Midbrain (tissue), 1 donor: ENCODE measurements at regions not wholly inside any gene's neighbourhood (a gene's known extent, or its start where the extent isn't known, plus 50 kb on each side); places are given as distances from the start of the nearest gene placed in this dataset.
A peak's percentile ranks its signal among the peaks of the same experiment; 100 is the strongest.

ENCODE experiments used
- DNase-seq: peaks from one replicate; lab custom pipeline; 2025; lab: John Stamatoyannopoulos, UW

DNA sequence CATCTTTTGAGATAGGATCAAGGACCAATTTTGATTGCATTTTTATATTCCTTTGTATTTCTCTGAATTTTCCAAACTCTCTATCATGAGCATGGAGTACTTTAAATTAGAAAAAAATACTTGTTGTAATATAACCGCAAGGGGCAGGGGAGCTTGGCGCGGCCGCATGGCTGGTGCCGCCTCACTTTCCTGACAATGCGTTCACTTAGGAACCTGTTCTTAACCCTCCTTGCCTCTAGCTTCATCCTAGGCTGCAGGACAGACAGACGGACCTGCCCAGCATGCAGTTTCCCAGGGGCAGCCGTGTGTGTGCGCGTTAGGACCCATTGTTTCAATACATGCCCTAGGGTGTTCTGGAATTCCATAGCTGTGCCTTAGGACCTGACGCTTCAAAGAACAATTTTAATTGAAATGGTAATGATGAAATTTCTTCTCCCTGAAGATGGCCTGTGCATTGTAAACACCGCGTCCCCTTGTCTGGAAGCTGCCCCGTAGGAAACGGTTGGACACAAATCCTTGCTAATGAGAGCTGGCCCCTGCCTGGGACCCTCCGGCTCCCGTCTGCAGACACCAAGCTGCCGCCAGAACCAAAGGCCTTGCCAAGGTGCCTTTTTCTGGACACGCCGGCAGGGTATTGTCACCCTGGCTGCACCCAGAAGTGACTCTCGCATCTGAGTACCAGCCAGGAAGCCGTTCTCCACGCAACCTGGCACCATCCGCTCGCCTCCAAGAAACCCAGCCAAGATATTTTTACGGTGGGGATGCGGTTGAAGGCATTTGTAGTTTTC, 466.4 kb downstream of the NPHP4 start:
- no peak for DNase-seq

DNA sequence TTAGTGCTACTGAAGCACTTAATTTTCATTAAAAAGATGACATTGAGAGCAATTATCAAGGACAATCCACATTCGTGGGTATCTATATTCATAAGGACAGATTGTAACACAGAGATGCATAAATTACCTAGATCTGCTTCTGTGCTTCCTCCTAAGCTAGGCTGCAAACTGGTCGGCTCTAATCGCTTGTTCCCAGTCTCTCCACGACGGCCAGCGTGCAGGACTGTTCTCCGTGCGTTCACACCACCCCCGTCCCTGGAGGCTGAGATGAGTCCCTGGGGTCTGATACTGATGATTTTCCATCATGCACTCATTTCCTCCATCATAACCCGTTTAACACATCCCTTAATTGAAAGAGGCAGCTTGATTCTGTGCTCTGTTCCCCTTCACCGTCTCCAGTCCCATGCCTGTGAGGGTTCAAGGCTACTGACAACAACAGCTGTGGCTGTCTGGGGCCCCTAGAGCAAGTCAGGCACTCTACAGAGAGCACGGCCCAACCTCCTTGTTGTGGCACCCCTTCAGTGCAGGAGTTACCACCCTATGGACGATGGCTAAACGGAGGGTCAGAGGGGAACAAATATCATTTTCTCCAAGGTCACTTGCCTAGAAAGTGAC, 469.6 kb downstream of the NPHP4 start:
- no peak for DNase-seq

DNA sequence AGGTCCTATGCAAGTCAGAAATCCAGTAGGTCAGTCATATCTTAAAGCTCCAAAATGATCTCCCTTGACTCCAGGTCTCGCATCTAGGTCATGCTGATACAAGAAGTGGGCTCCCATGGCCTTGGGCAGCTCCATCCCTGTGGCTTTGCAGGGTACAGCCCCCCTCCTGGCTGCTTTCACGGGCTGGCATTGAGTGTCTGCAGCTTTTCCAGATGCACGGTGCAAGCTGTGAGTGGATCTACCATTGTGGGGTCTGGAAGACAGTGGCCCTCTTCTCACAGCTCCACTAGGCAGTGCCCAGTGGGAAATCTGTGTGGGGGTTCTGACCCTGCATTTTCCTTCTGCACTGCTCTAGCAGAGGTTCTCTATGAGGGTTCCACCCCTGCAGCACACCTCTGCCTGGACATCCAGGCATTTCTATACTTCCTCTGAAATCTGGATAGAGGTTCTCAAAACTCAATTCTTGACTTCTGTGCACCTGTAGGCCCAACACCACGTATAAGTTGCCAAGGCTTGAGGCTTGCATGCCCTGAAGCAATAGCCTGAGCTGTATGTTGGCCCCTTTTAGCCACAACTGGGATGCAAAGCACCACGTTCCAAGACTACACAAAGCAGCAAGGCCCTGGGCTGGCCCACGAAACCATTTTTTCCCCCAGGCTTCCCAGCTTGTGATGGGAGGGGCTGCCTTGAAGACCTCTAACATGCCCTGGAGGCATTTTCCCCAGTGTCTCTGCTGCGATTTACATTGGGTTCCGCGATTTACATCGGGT, 472.7 kb downstream of the NPHP4 start:
- no peak for DNase-seq

DNA sequence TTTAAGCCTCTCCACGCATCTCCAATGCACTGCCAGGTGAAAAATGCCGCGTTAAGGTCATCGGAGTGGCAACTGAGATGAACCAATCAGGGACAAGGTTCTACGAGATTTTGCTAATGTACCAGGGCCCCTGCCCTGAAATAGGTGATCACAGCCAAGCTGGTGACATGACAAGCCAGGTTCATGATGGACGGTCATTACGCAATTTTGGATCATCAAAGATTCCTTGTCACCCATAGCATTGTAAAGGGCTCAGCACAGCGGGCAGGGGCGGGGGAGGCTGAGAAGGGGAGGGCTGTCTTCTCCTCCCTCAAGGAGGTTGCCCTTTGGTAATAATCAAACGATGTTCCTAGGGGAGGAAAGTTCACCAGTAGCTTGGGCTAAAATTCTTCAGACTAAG, 475.5 kb downstream of the NPHP4 start:
- no peak for DNase-seq

DNA sequence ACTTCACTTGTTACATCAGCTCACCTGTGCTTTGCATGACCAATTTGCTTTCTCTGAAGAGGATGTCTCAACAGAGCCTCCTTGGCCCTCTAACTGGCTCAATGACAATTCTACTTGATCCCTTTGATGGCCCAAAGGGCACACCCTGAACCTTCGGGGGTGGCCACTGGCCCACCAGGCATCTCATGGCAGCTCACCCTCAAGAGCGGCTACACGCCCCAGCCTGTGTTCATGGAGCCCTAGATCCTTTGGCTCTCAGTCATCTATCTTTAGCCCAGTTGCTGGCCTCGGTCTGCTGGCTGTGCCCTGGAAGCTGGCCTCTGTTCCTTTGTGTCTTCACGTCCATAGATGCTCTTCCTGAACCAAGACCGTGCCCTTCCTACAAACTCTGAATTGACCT, 476.7 kb downstream of the NPHP4 start:
- DNase-seq = no peak

DNA sequence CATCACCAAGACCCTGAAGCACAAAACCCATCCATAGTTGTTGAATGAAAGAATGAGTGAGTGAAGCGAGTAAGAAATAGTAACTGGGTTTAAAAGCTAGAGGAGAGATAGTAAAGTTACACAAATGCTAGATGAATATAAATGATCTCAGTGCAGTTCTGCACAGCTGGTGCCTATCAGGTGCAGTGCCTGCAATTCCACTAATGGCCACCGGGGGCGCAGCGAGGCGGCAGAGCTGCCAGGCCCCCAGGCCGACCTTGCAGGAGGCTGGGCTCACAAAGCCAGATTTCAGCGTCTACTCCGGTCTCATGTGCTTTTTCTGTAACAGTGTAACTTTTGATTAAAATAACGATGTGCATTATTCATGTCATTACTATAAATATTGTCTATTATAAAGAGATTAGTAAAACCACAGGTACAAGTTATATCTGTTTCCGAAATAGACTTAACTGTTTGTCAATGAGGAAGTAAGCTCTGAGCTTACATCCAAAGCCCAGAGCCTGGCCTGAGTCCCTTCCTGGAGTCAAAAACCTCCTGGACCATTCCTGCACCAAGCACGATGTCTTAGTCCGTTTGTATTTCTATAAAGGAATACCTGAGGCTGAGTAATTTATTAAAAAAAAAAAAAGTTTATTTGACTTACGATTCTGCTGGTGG, 477.6 kb downstream of the NPHP4 start:
- peak; percentile 78 for DNase-seq

DNA sequence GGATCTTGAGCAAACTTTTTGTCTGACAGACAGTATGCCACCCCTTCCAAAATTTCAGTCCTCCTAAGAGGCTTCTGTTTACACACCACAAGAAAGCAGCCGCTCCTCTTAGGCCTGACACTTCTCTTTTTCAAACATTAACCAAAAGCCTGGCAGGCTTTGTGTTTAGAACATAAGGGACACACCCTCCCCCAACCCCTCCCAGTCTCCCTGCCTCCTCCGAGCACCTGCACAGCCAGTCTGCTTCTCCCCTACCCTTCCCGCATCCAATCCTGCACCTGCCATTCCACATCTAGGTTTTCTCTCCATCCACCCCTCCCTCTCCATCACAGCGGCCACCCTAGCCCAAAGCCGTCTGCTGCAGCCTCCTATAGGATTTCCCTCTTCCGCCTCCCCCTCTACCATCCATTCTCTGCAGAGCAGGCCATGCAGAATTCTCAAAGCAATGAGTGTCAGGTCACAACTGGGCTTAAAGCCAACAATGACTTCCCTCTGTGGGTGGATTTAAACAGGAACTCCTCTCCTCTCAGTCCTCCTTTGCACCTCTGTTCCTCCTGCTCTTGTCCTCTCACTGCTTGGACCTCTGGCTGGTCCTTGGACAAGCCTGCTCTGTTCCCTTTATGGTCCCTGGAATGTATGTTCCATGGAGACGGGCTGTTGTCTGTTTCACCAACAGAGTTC, 478.2 kb downstream of the NPHP4 start:
- no peak for DNase-seq

DNA sequence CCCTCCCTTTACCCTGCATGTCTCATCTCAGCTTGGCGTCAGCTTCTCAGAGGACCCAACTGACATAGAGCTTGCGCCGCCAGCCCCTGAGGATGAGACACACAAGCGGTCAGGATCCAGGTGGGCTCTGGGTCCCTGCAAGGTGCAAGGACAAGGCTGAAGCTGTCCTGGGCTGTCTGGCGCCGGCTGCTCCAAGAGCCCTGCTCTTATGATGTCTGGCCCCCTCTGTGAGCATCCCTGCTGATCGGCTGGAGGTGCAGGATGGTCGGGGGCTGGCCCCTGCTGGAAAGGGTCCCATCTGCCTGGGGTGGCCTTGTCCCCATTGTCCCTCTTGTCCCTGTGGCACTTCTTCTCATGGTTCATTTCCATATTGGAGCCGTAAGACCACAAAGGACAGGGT, 479.0 kb downstream of the NPHP4 start:
- no peak for DNase-seq

DNA sequence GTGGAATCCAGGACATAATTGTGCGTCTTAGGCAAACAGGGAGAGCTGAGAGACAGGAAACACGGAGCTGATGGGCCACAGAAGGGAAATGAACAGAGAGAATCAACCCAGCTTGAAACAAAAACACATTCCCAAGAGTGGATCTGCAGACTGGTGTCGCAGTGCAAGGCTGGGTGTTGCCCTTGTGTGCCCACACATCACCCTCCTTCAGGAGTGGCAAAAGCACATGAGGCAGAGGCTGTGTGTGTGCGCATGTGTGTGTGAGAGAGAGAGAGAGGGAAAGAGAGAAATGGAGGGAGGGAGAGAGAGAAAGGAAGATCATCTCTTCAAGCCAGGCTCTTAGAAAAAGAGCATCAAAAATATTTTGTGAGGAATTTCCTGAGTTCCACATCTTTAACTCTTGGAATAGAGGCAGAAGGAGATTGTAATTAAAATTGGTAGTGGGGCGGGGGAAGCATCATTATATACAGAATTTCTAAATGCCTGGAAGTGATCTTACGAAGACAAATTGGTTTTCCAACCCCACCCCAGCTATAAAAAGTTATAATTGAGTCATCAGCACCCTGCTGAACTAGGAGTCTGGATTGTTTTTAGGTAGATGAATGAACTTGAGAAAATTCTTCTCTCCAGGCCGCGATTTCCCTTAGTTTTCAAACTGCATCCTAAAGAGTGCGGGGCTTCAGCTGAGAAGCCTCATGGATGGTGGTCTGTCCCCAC, 480.7 kb downstream of the NPHP4 start:
- DNase-seq = no peak

DNA sequence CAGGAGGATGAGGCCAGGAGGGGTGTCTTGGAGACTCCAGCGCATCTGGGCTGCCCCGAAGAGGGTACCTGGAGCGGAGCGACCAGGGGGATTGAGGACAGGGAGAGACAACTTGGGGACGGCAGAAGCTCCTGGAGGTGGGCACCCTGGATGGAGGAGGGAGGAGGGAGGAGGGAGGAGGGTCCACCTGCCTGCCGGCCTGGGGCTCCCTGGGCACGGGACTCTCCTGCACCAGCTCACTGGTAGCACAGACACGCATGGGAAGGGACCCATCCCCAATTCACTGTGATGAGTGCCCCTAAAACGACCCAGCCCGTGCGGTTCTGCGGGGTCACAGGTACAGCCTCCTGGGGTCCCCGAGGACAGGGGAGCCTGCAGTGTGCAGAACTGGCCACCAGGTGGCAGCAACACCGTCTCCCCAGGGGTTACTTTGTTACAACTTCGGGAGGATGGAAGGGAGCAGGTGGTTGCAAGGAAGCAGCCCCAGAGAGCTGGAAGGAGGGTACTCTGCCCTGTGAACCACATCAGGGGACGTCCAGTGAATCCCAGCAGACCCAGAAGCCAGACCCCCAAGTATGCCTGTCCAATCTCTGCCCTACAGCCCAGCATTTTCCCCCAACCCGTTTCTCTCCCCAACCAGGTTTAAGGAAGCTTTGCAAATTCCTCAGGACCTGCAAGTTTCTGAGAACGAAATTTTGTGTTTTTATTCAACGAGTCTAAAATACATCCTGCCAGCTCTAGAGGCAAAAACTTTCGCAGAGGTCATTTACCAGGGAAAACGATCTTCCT, 482.4 kb downstream of the NPHP4 start:
- peak; percentile 41 for DNase-seq

DNA sequence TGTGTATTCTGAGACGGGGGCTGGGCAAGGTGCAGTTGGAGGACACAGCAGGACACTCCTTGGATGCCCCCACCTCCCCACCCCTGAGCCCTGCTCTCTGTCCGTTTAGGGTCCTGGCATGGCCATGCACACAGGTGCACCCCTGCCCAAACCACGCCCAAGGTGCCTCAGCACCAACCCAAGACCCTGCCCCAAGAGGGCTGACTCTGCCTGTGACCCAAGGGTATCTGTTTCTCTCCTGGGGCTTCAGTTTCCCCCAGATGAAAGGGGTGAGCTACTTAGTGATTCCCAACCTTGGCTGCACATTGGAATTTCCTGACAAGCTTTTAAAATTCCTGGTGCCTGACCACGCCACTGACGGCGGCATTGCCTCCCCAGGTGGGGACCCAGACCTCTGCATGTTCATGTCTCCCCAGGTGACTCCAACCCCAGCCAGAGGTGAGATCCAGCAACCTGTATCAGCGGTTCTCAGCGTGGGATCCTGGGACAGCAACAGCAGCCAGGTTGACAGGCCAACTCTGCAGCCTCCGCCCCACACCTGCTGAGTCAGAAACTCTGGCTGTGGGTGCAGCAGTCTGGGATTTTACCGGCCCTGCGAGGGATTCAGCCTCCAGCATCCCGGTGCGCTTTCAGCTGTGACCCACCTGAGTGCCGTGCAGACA, 483.4 kb downstream of the NPHP4 start:
- no peak for DNase-seq

DNA sequence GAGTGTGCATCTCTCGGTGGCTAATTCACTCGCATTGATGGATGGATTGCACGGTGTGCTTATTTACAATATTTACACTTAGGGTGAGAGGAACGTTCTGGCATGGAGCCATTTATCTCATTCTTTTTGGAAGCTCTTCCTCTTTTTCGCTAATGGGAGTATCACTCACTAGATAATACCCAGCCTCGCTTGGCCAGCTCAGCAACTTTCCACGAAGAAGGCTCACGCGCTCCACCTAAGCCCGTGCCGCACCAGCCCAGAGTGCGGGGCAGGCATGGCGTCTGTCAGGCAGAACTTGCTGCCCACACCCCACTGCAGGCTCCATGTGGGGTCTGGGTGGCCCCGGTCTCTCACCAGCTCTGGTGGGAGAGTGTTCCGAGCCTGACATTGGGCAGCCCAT, 484.9 kb downstream of the NPHP4 start:
- no peak for DNase-seq

DNA sequence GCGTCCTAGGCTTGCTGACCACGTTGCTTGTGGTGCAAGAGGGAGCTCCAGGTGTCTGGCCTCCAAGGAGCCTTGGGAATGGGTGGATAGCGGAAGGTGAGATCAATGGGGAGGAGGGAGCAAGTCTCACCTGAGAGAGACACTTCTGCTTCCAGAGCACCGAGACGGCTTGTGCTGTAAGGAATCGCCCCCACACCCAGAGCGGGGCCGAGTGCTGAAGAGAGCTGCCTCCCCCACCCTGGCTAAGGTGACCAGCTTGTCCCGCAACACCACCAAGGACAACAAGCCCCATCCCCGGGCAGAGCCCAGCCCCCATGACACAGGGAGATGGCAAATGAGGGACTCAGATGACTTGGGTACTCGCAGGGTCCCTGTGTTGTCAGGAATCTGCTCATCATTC, 485.6 kb downstream of the NPHP4 start:
- DNase-seq = no peak

DNA sequence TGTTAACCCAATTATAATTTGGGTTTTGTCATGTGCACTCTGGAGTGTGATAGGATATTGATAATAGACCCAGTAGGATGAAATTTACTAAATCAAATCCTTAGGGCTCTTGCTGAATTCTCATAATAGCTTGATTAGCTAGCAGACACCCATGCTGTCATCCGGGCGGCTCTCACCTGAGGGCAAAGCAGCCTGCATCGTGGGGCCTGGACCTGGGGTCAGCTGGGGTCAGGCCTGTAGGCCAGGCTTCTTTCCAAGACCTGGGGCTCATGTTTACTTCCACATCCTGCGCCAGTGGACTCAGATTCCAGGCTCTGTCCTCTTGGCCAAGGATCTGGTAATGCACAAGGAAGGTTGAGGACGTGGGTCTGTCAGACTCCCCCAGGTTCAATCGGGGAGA, 486.3 kb downstream of the NPHP4 start:
- DNase-seq = no peak

DNA sequence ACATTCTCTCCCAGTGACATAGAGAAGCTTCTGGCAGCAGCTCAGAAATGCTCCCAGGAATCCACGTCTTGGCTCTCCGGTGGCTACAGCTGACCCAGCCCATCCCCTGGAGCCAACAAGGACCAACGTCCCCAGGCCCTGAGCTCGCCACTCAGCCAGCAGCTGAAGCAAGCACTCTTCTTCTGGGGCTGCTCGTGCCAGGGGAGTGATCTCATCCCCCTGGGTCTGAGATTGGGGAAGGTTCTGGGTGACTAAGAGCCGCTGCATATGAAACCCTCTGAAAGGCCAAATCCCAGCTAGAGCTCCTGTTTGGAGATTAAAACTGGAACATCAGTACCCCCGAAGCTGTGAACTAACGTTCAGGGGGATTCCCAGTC, 487.9 kb downstream of the NPHP4 start:
- DNase-seq = no peak

DNA sequence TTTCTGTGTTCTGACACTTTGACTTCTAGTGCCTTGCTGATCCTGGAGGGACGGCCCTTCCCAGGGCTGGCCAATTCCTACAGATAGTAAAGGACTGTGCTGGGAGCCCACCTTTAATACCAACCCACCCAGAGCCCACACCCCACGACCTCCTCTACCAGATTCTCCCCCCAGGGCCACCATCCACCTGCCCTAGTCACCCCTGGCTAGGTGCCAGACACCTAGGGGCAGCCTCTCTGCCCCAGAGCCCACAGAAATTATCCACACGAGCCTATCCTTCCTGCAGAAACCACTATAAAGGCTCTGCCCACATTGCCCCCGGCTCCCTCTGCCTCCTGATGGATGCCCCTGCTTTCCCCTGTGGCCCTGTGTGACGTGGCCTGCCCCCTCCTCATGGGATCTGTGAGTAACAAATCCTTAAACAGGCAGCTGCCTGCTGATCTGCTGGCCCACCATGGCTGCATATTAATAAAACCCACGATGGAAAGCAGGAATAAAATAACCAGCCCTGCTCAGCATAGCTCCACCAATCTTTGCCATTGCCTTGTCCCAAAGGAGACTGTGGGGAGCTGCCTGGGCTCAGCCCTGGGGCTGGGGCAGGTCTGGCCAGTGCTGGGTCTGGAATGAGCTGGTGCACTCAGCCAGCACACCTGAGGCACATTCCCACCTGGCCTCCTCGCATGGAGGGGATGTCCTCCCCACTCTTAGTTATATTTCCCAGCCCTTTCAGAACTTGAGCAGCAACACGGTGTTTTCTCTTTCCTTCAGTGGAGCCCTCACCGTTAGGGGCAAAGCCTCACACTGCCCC, 488.5 kb downstream of the NPHP4 start:
- no peak for DNase-seq

DNA sequence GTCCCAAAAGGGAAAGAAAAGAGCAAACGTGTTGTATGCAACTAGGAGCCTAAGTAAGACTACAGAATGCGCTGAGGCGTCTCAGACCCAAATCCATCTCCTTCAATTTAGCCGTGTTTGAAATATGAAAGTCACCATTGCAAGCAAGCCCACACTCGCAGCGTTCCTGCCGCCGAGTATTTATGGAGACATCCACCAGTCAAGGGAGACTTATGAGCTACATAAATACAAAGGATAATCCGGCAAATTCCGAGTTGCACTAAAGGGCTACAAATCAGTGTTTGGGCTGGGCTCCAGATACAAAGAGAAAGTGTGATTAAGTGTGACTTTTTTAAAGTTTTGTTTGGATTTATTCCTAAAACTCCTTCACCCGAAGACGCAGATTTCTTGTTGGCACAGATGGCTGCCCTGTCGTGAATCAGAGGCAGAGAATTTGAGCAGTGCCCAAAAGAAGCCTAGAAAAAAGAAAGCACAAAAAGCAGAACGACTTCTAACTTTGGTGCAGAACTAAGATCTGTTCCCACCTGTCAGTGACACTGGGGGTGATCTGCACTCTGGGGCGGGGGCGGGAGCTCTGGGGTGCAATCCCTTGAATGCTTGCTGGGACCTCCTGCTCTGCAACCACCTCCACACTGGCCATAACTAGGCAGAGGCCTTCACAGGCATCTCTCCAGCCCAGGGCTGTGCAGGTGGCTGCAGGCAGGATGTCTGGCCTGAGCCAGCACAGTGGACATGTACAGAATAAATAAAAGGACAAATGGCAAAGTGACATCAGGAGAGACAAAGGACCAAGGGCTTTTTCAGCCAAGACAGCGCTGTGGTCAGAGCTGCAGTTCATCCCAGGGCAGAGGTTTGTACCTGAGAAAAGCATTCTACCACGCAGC, 489.7 kb downstream of the NPHP4 start:
- DNase-seq = no peak
